ENCODE measurements at regions not wholly inside any gene's neighbourhood (a gene's known extent, or its start where the extent isn't known, plus 50 kb on each side); places are given as distances from the start of the nearest gene placed in this dataset.

DNA sequence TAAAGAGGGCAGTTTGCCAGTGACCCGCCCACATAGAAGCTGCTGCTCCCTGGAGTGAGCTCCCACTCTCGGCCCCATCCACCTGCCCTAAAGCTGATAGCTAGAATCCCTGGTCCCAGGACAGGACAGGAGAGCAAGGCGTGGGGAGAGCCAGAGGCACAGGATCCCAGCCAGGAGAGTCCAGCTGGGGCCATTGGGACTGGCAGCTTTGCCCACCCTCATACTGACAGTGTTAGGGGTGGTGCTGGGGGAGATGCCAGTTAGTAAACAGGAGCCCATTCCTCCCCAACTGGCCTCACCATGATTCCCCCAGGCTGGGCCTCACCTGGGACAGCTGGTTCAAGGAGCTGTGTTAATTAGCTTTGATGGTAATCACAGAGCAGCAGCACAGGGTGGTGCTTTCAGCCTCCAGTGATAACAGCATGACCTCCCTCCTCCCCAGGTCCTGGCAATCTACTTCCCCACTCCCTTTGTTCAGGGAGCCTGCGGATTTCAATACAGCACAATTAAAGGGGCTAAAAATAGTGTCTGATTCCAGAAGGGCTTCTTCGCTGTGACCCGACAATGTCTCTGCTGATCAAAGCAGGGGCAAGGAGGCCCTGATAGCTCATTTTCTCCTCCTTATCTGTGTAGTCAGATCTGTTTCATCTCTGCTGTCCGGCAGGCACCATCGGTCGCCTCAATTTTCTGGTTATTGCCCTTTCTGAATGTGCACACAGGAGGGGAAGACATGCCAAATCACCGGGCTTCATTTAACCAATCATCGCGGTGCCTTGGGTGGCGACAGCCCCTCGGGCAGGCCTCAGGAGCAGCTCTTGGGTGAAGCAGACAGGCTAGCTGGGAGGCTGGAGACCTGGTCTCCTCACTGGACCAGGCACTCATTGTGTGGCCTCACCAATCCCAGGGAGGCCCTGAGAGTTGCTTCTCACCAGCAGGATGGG, 119.9 kb upstream of the TEX51 start:
- no peak overlapping the region for H3K4me3 ChIP-seq
- no peaks in the 10 kb centered on the region for H3K9me3 ChIP-seq (ENCODE audit: low read depth)
- peaks cover 13% of the 10 kb centered on the region for H3K4me1 ChIP-seq (ENCODE audit: low read depth)
- peak in 1 of 2 donors; percentile 42 for DNase-seq (ENCODE audit: low read depth in 1 of 2, low spot score in 1 of 2)
- no peaks in the 10 kb centered on the region for H3K36me3 ChIP-seq
- peaks cover 10% of the 10 kb centered on the region for H3K27me3 ChIP-seq
- H3K27ac ChIP-seq: peak overlapping the region; percentile 15
- TF ChIP-seq, protein P1, sequence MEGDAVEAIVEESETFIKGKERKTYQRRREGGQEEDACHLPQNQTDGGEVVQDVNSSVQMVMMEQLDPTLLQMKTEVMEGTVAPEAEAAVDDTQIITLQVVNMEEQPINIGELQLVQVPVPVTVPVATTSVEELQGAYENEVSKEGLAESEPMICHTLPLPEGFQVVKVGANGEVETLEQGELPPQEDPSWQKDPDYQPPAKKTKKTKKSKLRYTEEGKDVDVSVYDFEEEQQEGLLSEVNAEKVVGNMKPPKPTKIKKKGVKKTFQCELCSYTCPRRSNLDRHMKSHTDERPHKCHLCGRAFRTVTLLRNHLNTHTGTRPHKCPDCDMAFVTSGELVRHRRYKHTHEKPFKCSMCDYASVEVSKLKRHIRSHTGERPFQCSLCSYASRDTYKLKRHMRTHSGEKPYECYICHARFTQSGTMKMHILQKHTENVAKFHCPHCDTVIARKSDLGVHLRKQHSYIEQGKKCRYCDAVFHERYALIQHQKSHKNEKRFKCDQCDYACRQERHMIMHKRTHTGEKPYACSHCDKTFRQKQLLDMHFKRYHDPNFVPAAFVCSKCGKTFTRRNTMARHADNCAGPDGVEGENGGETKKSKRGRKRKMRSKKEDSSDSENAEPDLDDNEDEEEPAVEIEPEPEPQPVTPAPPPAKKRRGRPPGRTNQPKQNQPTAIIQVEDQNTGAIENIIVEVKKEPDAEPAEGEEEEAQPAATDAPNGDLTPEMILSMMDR (IDR thresholded peaks at IDR 0.05; ENCODE audit: low read depth, low read length): no peak

DNA sequence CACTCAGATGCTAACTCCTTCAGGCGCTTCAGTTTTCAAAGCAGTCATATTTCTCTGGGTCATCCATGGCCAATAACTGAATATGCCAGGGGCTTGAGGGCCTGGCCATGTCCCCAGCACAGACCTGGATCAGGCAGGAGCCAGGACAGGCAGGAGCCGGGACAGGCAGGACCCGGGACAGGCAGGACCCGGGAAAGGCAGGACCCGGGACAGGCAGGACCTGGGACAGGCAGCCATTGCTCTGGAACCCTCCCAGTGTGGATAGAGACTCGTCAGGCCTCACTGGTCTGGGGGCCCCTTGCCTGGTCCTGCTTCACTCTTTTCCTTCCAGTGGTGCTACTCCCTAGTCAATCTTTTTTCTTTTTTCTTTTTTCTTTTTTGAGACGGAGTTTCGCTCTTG, 117.5 kb upstream of the TEX51 start:
- H3K27me3 ChIP-seq: peaks cover under 1% of the 10 kb centered on the region
- H3K27ac ChIP-seq: no peak overlapping the region
- peaks cover 13% of the 10 kb centered on the region for H3K4me1 ChIP-seq (ENCODE audit: low read depth)
- DNase-seq (ENCODE audit: low read depth in 1 of 2, low spot score in 1 of 2): no peak
- no peak overlapping the region for H3K4me3 ChIP-seq
- no peaks in the 10 kb centered on the region for H3K36me3 ChIP-seq
- no peaks in the 10 kb centered on the region for H3K9me3 ChIP-seq (ENCODE audit: low read depth)
- TF ChIP-seq, protein P1 (IDR thresholded peaks at IDR 0.05; ENCODE audit: low read depth, low read length): no peak

DNA sequence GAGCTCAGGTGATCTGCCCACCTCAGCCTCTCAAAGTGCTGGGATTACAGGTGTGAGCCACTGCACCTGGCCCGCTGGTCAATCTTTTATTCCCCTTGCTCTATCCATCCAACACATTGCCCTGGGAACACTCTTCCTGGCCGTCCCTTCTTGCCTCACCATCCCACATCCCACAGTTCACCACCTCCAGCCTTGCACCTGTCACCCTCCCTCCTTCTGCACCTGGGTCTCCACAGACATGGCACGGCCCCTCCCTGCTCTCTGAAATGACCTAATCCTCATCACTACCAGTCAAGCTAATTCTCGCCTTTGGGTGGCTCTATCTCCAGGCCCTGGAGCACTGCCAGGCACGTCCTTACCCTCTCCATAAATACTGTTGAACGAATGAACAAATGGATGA, 116.9 kb upstream of the TEX51 start:
- Histone ChIP-seq H3K9me3 (ENCODE audit: low read depth) (no peaks in the 10 kb centered on the region), H3K4me3 (no peak overlapping the region), H3K27ac (no peak overlapping the region), H3K27me3 (no peaks in the 10 kb centered on the region), H3K36me3 (no peaks in the 10 kb centered on the region), H3K4me1 (ENCODE audit: low read depth) (peaks cover 13% of the 10 kb centered on the region)
- DNase-seq (ENCODE audit: low read depth in 1 of 2, low spot score in 1 of 2): no peak
- TF ChIP-seq, protein P1 (IDR thresholded peaks at IDR 0.05; ENCODE audit: low read depth, low read length): no peak

DNA sequence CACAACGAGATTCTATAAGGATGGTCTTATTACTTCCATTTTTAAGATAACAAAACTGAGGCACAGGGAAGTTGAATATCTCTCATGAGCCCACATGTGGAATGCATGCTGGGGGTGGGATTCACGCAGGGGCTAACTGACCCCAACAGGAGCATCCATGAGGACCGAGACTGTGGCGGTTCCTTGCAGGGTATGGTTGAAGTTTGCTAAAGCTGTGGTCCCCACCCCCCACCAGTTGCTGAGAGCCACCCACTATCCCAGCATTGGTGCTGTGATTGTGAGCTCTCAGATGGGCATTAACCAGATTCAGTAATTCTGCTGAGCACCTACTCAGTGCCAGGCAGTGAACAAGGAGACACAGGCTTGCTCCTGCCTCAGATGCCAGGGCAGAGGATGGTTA, 116.0 kb upstream of the TEX51 start:
- peaks cover 13% of the 10 kb centered on the region for H3K4me1 ChIP-seq (ENCODE audit: low read depth)
- TF ChIP-seq, protein P1 (IDR thresholded peaks at IDR 0.05; ENCODE audit: low read depth, low read length): no peak
- no peaks in the 10 kb centered on the region for H3K27me3 ChIP-seq
- H3K36me3 ChIP-seq: no peaks in the 10 kb centered on the region
- H3K9me3 ChIP-seq (ENCODE audit: low read depth): no peaks in the 10 kb centered on the region
- no peak overlapping the region for H3K27ac ChIP-seq
- no peak for DNase-seq (ENCODE audit: low read depth in 1 of 2, low spot score in 1 of 2)
- H3K4me3 ChIP-seq: no peak overlapping the region

DNA sequence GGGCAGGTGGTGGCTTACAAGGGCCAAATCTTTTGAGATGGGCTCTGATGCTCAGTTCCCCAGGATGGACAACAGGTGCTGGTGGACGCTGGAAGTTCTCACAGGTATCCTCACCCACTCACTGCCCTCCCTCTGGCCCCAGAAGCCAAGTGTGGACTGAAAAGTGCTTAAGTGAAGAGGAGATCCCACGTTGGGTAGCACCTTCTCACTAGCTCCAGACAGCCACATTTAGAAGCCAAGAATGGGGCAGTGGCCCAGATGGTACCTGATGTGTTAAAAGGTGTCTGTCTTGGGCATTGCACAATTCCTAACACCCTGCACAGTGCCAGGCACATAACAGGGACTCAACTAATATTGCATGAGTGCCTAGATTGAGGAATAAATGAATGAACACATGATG, 115.3 kb upstream of the TEX51 start:
- Histone ChIP-seq H3K27me3 (no peaks in the 10 kb centered on the region), H3K9me3 (ENCODE audit: low read depth) (no peaks in the 10 kb centered on the region), H3K4me3 (no peak overlapping the region), H3K4me1 (ENCODE audit: low read depth) (peaks cover 13% of the 10 kb centered on the region), H3K27ac (no peak overlapping the region), H3K36me3 (no peaks in the 10 kb centered on the region)
- TF ChIP-seq, protein P1 (IDR thresholded peaks at IDR 0.05; ENCODE audit: low read depth, low read length): no peak
- DNase-seq (ENCODE audit: low read depth in 1 of 2, low spot score in 1 of 2): no peak

Measured in cardiac muscle cell (in vitro differentiated cells and primary cell).